ENCODE measurements at regions not wholly inside any gene's neighbourhood (a gene's known extent, or its start where the extent isn't known, plus 50 kb on each side); places are given as distances from the start of the nearest gene placed in this dataset.
"Not testable (repeated sequence)": the region's sequence is repeated elsewhere in the genome, so short reads cannot be mapped to it uniquely, and the experiment has no call there.

- CTCF ChIA-PET: no interaction called here
- H3K9me1 ChIP-seq (replicated peaks; ENCODE audit: control insufficient read depth, extremely low read depth, insufficient read depth, low read length): no peaks in the 10 kb centered on the region
- no peaks in the 10 kb centered on the region for H3K27me3 ChIP-seq (ENCODE audit: control insufficient read depth in 2 of 2, insufficient read depth in 2 of 2, low read length in 2 of 2)
- intact Hi-C loops (cut with micrococcal nuclease) (no loop called here), dilution Hi-C loops (cut with MboI; ENCODE audit: extremely low pct_ligation_motif_present, low sequenced_read_pairs) (no loop called here)
- no peak overlapping the region for H3K9ac ChIP-seq (replicated peaks; ENCODE audit: extremely low read depth, insufficient read depth, low read length)
- BruUV-seq (replicated peaks): no TSS peak
- POLR2A ChIA-PET: no interaction called here
- H3K4me2 ChIP-seq (ENCODE audit: insufficient read depth, low read length): no peak overlapping the region
- H3K4me3 ChIP-seq (replicated peaks in 1 of 3; ENCODE audit: insufficient read depth in 1 of 3, low read depth in 1 of 3, low read length in 3 of 3): no peak overlapping the region
- no peaks in the 10 kb centered on the region for H3K9me3 ChIP-seq (replicated peaks; ENCODE audit: control insufficient read depth, insufficient read depth, low read length)
- no peak overlapping the region for H2AFZ ChIP-seq (ENCODE audit: low read depth, low read length)
- H3K79me2 ChIP-seq (ENCODE audit: control insufficient read depth, insufficient read depth, low read length): no peaks in the 10 kb centered on the region
- no peak for DNase-seq (ENCODE audit: low read depth, low spot score)
- TF ChIP-seq CTCF (IDR thresholded peaks at IDR 0.05; ENCODE audit: extremely low read depth in 1 of 2, insufficient read depth in 1 of 2, low read depth in 1 of 2, low read length in 2 of 2) (no peak), POLR2AphosphoS5 (IDR thresholded peaks at IDR 0.05; ENCODE audit: insufficient read depth, low read depth, low read length) (no peak), EZH2 (IDR thresholded peaks at IDR 0.05; ENCODE audit: borderline replicate concordance, low read depth, low read length, severe bottlenecking) (no peak), MAX (IDR thresholded peaks at IDR 0.05; ENCODE audit: insufficient read depth, insufficient read length) (no peak), GATA2 (IDR thresholded peaks at IDR 0.05; ENCODE audit: insufficient read depth, insufficient read length, low read depth, low read length) (no peak), POLR2A (IDR thresholded peaks at IDR 0.05; ENCODE audit: low read depth, low read length) (no peak), FOS (IDR thresholded peaks at IDR 0.05; ENCODE audit: borderline replicate concordance, insufficient read depth, low read length) (no peak), JUN (IDR thresholded peaks at IDR 0.05; ENCODE audit: borderline replicate concordance, insufficient read depth, insufficient read length, low read depth) (no peak), MYC (IDR thresholded peaks at IDR 0.05; ENCODE audit: low read depth, low read length) (no peak)
- no peaks in the 10 kb centered on the region for H3K36me3 ChIP-seq (ENCODE audit: control insufficient read depth in 2 of 2, extremely low read depth in 1 of 2, insufficient read depth in 2 of 2, low read length in 2 of 2)
- no peak for FAIRE-seq
- H3K27ac ChIP-seq (ENCODE audit: insufficient read depth, low read depth, low read length): no peak overlapping the region
- no peaks in the 10 kb centered on the region for H3K4me1 ChIP-seq (ENCODE audit: control insufficient read depth, extremely low read depth, insufficient read depth, low read length)
- no peaks in the 10 kb centered on the region for H4K20me1 ChIP-seq (replicated peaks; ENCODE audit: control insufficient read depth, extremely low read depth, insufficient read depth, low read length)
These were observed 57.4 kb upstream of the ACBD5 start for GRCh38 chr10:27297844-27298521.

GRCh38 chr10:27296285-27296684 is 55.7 kb upstream of the ACBD5 start:
- DNase-seq (ENCODE audit: low read depth, low spot score); H3K27ac ChIP-seq (ENCODE audit: insufficient read depth, low read depth, low read length); dilution Hi-C loops (cut with MboI; ENCODE audit: extremely low pct_ligation_motif_present, low sequenced_read_pairs); H3K36me3 ChIP-seq (ENCODE audit: control insufficient read depth in 2 of 2, extremely low read depth in 1 of 2, insufficient read depth in 2 of 2, low read length in 2 of 2); POLR2A ChIA-PET; H3K9me3 ChIP-seq (replicated peaks; ENCODE audit: control insufficient read depth, insufficient read depth, low read length); H2AFZ ChIP-seq (ENCODE audit: low read depth, low read length); H3K79me2 ChIP-seq (ENCODE audit: control insufficient read depth, insufficient read depth, low read length); H3K4me3 ChIP-seq (replicated peaks in 1 of 3; ENCODE audit: insufficient read depth in 1 of 3, low read depth in 1 of 3, low read length in 3 of 3); H3K4me1 ChIP-seq (ENCODE audit: control insufficient read depth, extremely low read depth, insufficient read depth, low read length); intact Hi-C loops (cut with micrococcal nuclease); CTCF ChIA-PET; H3K9me1 ChIP-seq (replicated peaks; ENCODE audit: control insufficient read depth, extremely low read depth, insufficient read depth, low read length); H4K20me1 ChIP-seq (replicated peaks; ENCODE audit: control insufficient read depth, extremely low read depth, insufficient read depth, low read length); FAIRE-seq; H3K27me3 ChIP-seq (ENCODE audit: control insufficient read depth in 2 of 2, insufficient read depth in 2 of 2, low read length in 2 of 2); H3K9ac ChIP-seq (replicated peaks; ENCODE audit: extremely low read depth, insufficient read depth, low read length); BruUV-seq (replicated peaks); H3K4me2 ChIP-seq (ENCODE audit: insufficient read depth, low read length): not testable (repeated sequence)
